ENCODE measurements at regions not wholly inside any gene's neighbourhood (a gene's known extent, or its start where the extent isn't known, plus 50 kb on each side); places are given as distances from the start of the nearest gene placed in this dataset.

DNA sequence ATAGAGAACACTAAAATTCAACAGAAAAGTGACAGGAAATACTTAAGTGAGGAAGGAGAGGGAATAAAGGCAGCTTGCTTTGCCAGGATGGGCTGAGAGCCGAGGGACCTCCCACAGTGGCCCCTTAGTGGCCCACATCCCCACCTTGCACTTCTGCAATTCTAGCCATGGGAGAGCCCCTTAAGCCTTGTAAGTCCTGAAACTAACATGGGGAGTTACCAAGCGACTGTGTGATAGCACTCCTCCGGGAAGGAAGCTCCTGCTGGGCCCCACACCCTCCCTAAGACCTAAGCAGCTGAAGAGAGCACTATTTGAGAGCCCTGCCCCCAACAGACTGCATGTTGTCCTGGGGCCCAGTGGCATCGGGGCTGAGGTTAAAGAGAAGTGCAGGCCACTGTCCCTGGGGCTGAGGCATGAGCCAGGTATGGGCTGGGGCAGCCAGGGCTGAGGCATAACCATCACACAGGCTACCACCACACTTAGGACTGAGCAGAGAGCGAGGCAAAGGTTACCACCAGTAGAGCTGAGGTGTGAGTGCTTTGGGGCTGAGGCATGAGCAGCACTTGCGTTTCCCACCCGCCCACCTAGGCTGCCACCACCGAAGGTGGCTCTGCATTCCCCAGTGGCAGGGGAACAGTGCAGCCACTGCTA is 301.8 kb upstream of the TRPC7 start:
- Mint-ChIP-seq H3K36me3 (no peaks in the 10 kb centered on the region), H3K9me3 (peaks cover 0 to 4% of the 10 kb centered on the region in 2 donors), H3K4me3 (no peak overlapping the region), H3K27ac (no peak overlapping the region), H3K27me3 (ENCODE audit: low read depth in 2 of 2) (no peaks in the 10 kb centered on the region), H3K4me1 (no peaks in the 10 kb centered on the region)
- TF ChIP-seq, protein P1, sequence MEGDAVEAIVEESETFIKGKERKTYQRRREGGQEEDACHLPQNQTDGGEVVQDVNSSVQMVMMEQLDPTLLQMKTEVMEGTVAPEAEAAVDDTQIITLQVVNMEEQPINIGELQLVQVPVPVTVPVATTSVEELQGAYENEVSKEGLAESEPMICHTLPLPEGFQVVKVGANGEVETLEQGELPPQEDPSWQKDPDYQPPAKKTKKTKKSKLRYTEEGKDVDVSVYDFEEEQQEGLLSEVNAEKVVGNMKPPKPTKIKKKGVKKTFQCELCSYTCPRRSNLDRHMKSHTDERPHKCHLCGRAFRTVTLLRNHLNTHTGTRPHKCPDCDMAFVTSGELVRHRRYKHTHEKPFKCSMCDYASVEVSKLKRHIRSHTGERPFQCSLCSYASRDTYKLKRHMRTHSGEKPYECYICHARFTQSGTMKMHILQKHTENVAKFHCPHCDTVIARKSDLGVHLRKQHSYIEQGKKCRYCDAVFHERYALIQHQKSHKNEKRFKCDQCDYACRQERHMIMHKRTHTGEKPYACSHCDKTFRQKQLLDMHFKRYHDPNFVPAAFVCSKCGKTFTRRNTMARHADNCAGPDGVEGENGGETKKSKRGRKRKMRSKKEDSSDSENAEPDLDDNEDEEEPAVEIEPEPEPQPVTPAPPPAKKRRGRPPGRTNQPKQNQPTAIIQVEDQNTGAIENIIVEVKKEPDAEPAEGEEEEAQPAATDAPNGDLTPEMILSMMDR (IDR thresholded peaks at IDR 0.05) = no peak
- intact Hi-C loops (cut with micrococcal nuclease) = no loop called here
- H3K27ac ChIP-seq (ENCODE audit: low read length) = no peak overlapping the region
- DNase-seq = no peak
- H3K36me3 ChIP-seq (ENCODE audit: control insufficient read depth, insufficient read depth, low read length) = no peaks in the 10 kb centered on the region
- H3K27me3 ChIP-seq (ENCODE audit: control insufficient read depth, insufficient read depth, low read length) = no peaks in the 10 kb centered on the region
- no peaks in the 10 kb centered on the region for H3K9me3 ChIP-seq (ENCODE audit: control insufficient read depth, insufficient read depth, low read length)
- no peaks in the 10 kb centered on the region for H3K4me1 ChIP-seq (ENCODE audit: control insufficient read depth, insufficient read depth, low read length)
- H3K4me3 ChIP-seq (ENCODE audit: low read length) = no peak overlapping the region
- WGBS (ENCODE audit: insufficient coverage) = 59% methylated on average over 8 of the region's 8 CpGs
- ATAC-seq = no peak

DNA sequence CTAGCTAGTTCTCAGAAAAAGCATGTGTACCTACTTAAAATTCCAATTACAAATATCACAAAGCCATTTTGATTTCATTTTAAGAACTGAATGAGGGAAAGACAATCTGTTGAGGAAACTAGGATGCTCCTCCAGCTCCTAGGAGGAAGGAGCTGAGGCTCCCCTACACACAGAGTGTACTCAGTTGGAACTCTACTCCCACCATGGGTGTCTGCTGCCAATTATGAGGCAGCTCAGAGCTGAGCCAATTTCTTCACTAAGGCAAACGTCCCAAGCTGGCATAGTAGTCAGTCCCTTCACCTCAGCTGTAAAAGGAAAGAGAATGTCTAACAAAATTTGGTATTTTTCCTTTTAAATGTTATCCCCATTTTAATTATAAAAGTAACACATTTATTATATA is 300.0 kb upstream of the TRPC7 start:
- Mint-ChIP-seq H3K4me1 (no peaks in the 10 kb centered on the region), H3K27ac (no peak overlapping the region), H3K27me3 (ENCODE audit: low read depth in 2 of 2) (no peaks in the 10 kb centered on the region), H3K4me3 (no peak overlapping the region), H3K36me3 (no peaks in the 10 kb centered on the region), H3K9me3 (peaks cover 0 to 4% of the 10 kb centered on the region in 2 donors)
- H3K27me3 ChIP-seq (ENCODE audit: control insufficient read depth, insufficient read depth, low read length) = no peaks in the 10 kb centered on the region
- ATAC-seq = no peak
- H3K36me3 ChIP-seq (ENCODE audit: control insufficient read depth, insufficient read depth, low read length) = no peaks in the 10 kb centered on the region
- WGBS (ENCODE audit: insufficient coverage) = 60% methylated on average over 1 of the region's 1 CpG
- H3K9me3 ChIP-seq (ENCODE audit: control insufficient read depth, insufficient read depth, low read length) = no peaks in the 10 kb centered on the region
- TF ChIP-seq, protein P1 (IDR thresholded peaks at IDR 0.05) = no peak
- intact Hi-C loops (cut with micrococcal nuclease) = no loop called here
- H3K4me3 ChIP-seq (ENCODE audit: low read length) = no peak overlapping the region
- no peaks in the 10 kb centered on the region for H3K4me1 ChIP-seq (ENCODE audit: control insufficient read depth, insufficient read depth, low read length)
- no peak for DNase-seq
- H3K27ac ChIP-seq (ENCODE audit: low read length) = no peak overlapping the region

DNA sequence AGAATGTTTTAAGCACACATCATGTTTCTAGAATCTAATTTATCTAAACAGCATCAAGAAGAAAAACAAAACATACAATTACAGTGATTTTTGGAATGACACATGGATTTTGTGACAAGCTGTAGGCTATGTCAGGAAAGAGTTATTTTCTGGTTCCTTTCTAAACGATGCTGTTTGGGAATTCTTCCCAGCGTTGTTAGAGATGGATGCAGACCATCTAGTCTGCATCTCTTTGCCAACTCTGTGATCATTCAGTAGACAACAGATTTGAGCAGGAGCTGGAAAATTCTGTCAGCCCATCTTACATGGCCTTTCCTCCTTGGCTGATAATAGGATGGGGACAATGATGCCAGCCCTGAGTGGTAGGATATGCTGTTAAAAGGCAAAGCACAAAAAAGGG is 295.7 kb upstream of the TRPC7 start:
- intact Hi-C loops (cut with micrococcal nuclease) = no loop called here
- Histone ChIP-seq H3K9me3 (ENCODE audit: control insufficient read depth, insufficient read depth, low read length) (no peaks in the 10 kb centered on the region), H3K4me1 (ENCODE audit: control insufficient read depth, insufficient read depth, low read length) (no peaks in the 10 kb centered on the region), H3K4me3 (ENCODE audit: low read length) (no peak overlapping the region), H3K27me3 (ENCODE audit: control insufficient read depth, insufficient read depth, low read length) (no peaks in the 10 kb centered on the region), H3K36me3 (ENCODE audit: control insufficient read depth, insufficient read depth, low read length) (no peaks in the 10 kb centered on the region), H3K27ac (ENCODE audit: low read length) (no peak overlapping the region)
- no peaks in the 10 kb centered on the region for H3K27me3 Mint-ChIP-seq (ENCODE audit: low read depth in 2 of 2)
- no peaks in the 10 kb centered on the region for H3K36me3 Mint-ChIP-seq
- peaks cover 0 to 3% of the 10 kb centered on the region in 2 donors for H3K9me3 Mint-ChIP-seq
- TF ChIP-seq, protein P1 (IDR thresholded peaks at IDR 0.05) = no peak
- H3K4me3 Mint-ChIP-seq = no peak overlapping the region
- WGBS (ENCODE audit: insufficient coverage) = 80% methylated on average over 2 of the region's 2 CpGs
- no peak for ATAC-seq
- no peak for DNase-seq
- H3K4me1 Mint-ChIP-seq = no peaks in the 10 kb centered on the region
- H3K27ac Mint-ChIP-seq = no peak overlapping the region

DNA sequence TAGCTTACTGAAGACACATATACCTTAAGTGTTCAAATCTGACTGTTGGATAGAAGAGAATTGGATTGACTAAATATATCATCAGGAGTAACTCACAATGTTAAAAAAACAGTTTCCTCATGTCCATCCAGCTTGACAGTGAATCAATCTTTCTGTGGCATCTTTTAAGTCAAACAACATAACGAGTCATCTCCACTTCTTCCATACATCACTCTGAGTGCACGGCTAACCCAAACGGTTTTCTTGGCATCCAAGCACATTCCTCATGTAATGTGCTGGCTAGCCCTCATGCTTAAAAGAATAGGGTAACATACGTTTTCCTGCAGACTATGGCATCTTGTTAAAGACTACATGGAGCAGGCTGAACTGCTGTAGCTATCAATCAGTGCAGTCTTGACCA is 291.5 kb upstream of the TRPC7 start:
- intact Hi-C loops (cut with micrococcal nuclease) = no loop called here
- DNase-seq (no peak), ATAC-seq (no peak)
- Mint-ChIP-seq H3K27me3 (ENCODE audit: low read depth in 2 of 2) (no peaks in the 10 kb centered on the region), H3K9me3 (peaks cover 3 to 4% of the 10 kb centered on the region in 2 donors), H3K4me3 (no peak overlapping the region), H3K27ac (no peak overlapping the region), H3K36me3 (no peaks in the 10 kb centered on the region), H3K4me1 (no peaks in the 10 kb centered on the region)
- Histone ChIP-seq H3K9me3 (ENCODE audit: control insufficient read depth, insufficient read depth, low read length) (peaks cover 9% of the 10 kb centered on the region), H3K4me3 (ENCODE audit: low read length) (no peak overlapping the region), H3K27ac (ENCODE audit: low read length) (no peak overlapping the region), H3K36me3 (ENCODE audit: control insufficient read depth, insufficient read depth, low read length) (no peaks in the 10 kb centered on the region), H3K4me1 (ENCODE audit: control insufficient read depth, insufficient read depth, low read length) (no peaks in the 10 kb centered on the region), H3K27me3 (ENCODE audit: control insufficient read depth, insufficient read depth, low read length) (no peaks in the 10 kb centered on the region)
- 72% methylated on average over 4 of the region's 4 CpGs for WGBS (ENCODE audit: insufficient coverage)
- TF ChIP-seq, protein P1 (IDR thresholded peaks at IDR 0.05) = no peak

All from natural killer cell (primary cell).